K562 (cell line): ENCODE measurements at regions not wholly inside any gene's neighbourhood (a gene's known extent, or its start where the extent isn't known, plus 50 kb on each side); places are given as distances from the start of the nearest gene placed in this dataset.

ENCODE experiments used
- ATAC-seq: fragments of 200-7000 bp; cut with Tn5 transposase; 3 replicates; pipeline ENCODE4 v1.9.1; 2020; ENCODE audit warnings: moderate library complexity
- BruUV-seq: library from RNA; stranded (reverse); fragments of 400-500 nt; replicated peaks from 2 replicates; lab custom pipeline; 2021; lab: Mats Ljungman, UMichigan
- CTCF ChIA-PET: fragments of 300-600 bp; formaldehyde crosslinking; extraction: SDS; loops from one replicate; lab custom pipeline; 2021; ENCODE audit warnings: low intra/inter-chr PET ratio; lab: Yijun Ruan, JAX
- POLR2A ChIA-PET: fragments of 300-600, 350-650 bp; sonication (Branson Sonifier 250); formaldehyde crosslinking; extraction: SDS; loops from one replicate; lab custom pipeline; 2021; ENCODE audit warnings: antibody characterized with exemption, inconsistent platforms; lab: Yijun Ruan, JAX
- DNase-seq, 4 experiments: peaks; one replicate each; pipeline versions ENCODE4 v3.0.0 to v3.0.0-alpha.2; 2011 to 2018; ENCODE audit warnings: low spot score in 3 of 4, mixed read lengths in 3 of 4; ENCODE audit errors: extremely low read depth in 1 of 4
- FAIRE-seq: peaks from 2 replicates; lab custom pipeline; 2011; peaks lifted over from hg19 to GRCh38; lab: Jason Lieb, UNC
- H2AFZ ChIP-seq: 2 replicates; pipeline ENCODE4 v1.6.0; 2011; ENCODE audit warnings: low read depth, low read length, control low read depth, inconsistent platforms
- H3K27ac ChIP-seq: fragments of 200-600 bp; 3 replicates; pipeline ENCODE4 v1.8.0; 2011; ENCODE audit warnings: low read depth, mild to moderate bottlenecking, control low read depth, inconsistent platforms, low read length, moderate library complexity, mixed read lengths; ENCODE audit errors: extremely low read depth
- H3K27me3 ChIP-seq, 2 experiments: fragments of 300-600 bp in 1 of 2; 2 replicates in 1 of 2; 3 replicates in 1 of 2; pipeline versions ENCODE4 v1.6.0 to v1.8.0; 2011; ENCODE audit warnings: inconsistent platforms in 2 of 2, low read length in 2 of 2, mild to moderate bottlenecking in 1 of 2, mixed read lengths in 1 of 2, moderate library complexity in 1 of 2; ENCODE audit not compliant: control insufficient read depth in 2 of 2, insufficient read depth in 2 of 2
- H3K36me3 ChIP-seq: fragments of 300-600 bp; 3 replicates; pipeline ENCODE4 v1.8.0; 2011; ENCODE audit warnings: mild to moderate bottlenecking, low read length, inconsistent platforms; ENCODE audit not compliant: control insufficient read depth, insufficient read depth
- H3K4me1 ChIP-seq, 2 experiments: fragments of 200-600 bp in 1 of 2; replicated peaks in 1 of 2; 2 replicates in 1 of 2; 3 replicates in 1 of 2; pipeline versions ENCODE4 v1.5.1 to v1.8.0; 2011; ENCODE audit warnings: inconsistent platforms in 2 of 2, low read length in 2 of 2, mild to moderate bottlenecking in 1 of 2, mixed read lengths in 1 of 2, moderate library complexity in 1 of 2; ENCODE audit not compliant: control insufficient read depth in 2 of 2, insufficient read depth in 2 of 2
- H3K4me2 ChIP-seq: 2 replicates; pipeline ENCODE4 v1.6.1; 2011; ENCODE audit warnings: low read length, control low read depth, inconsistent platforms, mixed read lengths; ENCODE audit not compliant: insufficient read depth
- H3K4me3 ChIP-seq: fragments of 200-600 bp; sonication (generic), shearing (Covaris generic); 2 replicates; pipeline ENCODE4 v1.5.1; 2016; ENCODE audit warnings: control low read depth, inconsistent platforms
- H3K79me2 ChIP-seq: fragments of 200-600 bp; 3 replicates; pipeline ENCODE4 v1.8.0; 2011; ENCODE audit warnings: low read length, inconsistent platforms; ENCODE audit not compliant: control insufficient read depth, insufficient read depth
- H3K9ac ChIP-seq, 2 experiments: 2 replicates each; pipeline versions ENCODE4 v1.6.0 to v1.6.1; 2011; ENCODE audit warnings: low read depth in 2 of 2, low read length in 2 of 2, control low read depth in 1 of 2, inconsistent platforms in 1 of 2, mild to moderate bottlenecking in 1 of 2, mixed read lengths in 1 of 2; ENCODE audit not compliant: insufficient read depth in 1 of 2
- H3K9me1 ChIP-seq: one replicate; pipeline ENCODE4 v1.6.0; 2011; ENCODE audit warnings: inconsistent platforms, mild to moderate bottlenecking, low read length, moderate library complexity; ENCODE audit not compliant: control insufficient read depth, insufficient read depth
- H3K9me3 ChIP-seq: replicated peaks from 2 replicates; pipeline ENCODE4 v1.5.1; 2011; ENCODE audit warnings: low read depth, low read length, inconsistent platforms; ENCODE audit not compliant: control insufficient read depth, insufficient read depth
- H4K20me1 ChIP-seq: replicated peaks from 2 replicates; pipeline ENCODE4 v1.6.1; 2011; ENCODE audit warnings: low read length, inconsistent platforms, mixed read lengths; ENCODE audit not compliant: control insufficient read depth, insufficient read depth
- ATF3 ChIP-seq, 2 experiments: fragments of 450-650 bp in 1 of 2; sonication (generic) in 1 of 2; formaldehyde crosslinking in 1 of 2; IDR thresholded peaks in 1 of 2; conservative IDR thresholded peaks in 1 of 2; 2 replicates each; pipeline versions ENCODE4 v1.6.1 to v1.8.1; 2016 to 2023; ENCODE audit warnings: mild to moderate bottlenecking in 2 of 2, moderate library complexity in 2 of 2, inconsistent platforms in 1 of 2, missing genetic modification reagents in 1 of 2
- ATF7 ChIP-seq: fragments of 450-650 bp; IDR thresholded peaks from 2 replicates; pipeline ENCODE4 v1.7.1; 2014; ENCODE audit warnings: mild to moderate bottlenecking, moderate library complexity
- CXXC5 ChIP-seq: fragments of 250-450 bp; sonication (Bioruptor Pico); IDR thresholded peaks from 2 replicates; pipeline ENCODE4 v1.8.0; 2022; ENCODE audit warnings: inconsistent platforms, mild to moderate bottlenecking, moderate library complexity
- SMAD4 ChIP-seq: fragments of 250-450 bp; sonication (Bioruptor Pico); conservative IDR thresholded peaks from 2 replicates; pipeline ENCODE4 v1.8.0; 2021; ENCODE audit warnings: inconsistent platforms, mild to moderate bottlenecking, moderate library complexity
- USF2 ChIP-seq: sonication (generic); formaldehyde crosslinking; IDR thresholded peaks from 2 replicates; pipeline ENCODE4 v1.5.0; 2020; ENCODE audit warnings: missing genetic modification reagents
- ZFP30 ChIP-seq: fragments of 250-450 bp; sonication (Bioruptor Pico); IDR thresholded peaks from 2 replicates; pipeline ENCODE4 v1.8.0; 2022; ENCODE audit warnings: moderate library complexity, mild to moderate bottlenecking, inconsistent platforms, borderline replicate concordance
- ZNF764 ChIP-seq: fragments of 250-450 bp; sonication (Bioruptor Pico); IDR thresholded peaks from 2 replicates; pipeline ENCODE4 v1.4.0; 2020; ENCODE audit warnings: low read depth, mild to moderate bottlenecking, moderate library complexity
- WGBS: fragments of 100-300 bp; shearing (Covaris generic); methylation state at CpG from one replicate; pipeline ENCODE4 v1.1.6; 2016; ENCODE audit warnings: low coverage, mixed read lengths; ENCODE audit not compliant: insufficient coverage; ENCODE audit errors: missing lambda C conversion rate; 5-methylcytosine and 5-hydroxymethylcytosine counted together
- in situ Hi-C: fragments of 300-500 bp; cut with MboI; formaldehyde crosslinking; loops from 4 replicates; pipeline ENCODE4 v1.15.0; 2018; ENCODE audit warnings: inconsistent platforms, mixed read lengths
- intact Hi-C: fragments of 100-400 bp; cut with micrococcal nuclease; formaldehyde crosslinking; loops from 2 replicates; pipeline ENCODE4 v1.14.2; 2022

GRCh38 chr21:38897532-38898421 lies 92.0 kb downstream of the ETS2 start:
- BruUV-seq, result no TSS peak
- ChIA-PET POLR2A (no interaction called here), CTCF (no interaction called here)
- H4K20me1 ChIP-seq, result no peaks in the 10 kb centered on the region
- in situ Hi-C loops, result no loop called here
- no peaks in the 10 kb centered on the region for H3K79me2 ChIP-seq
- no peaks in the 10 kb centered on the region for H3K36me3 ChIP-seq
- no peak overlapping the region for H2AFZ ChIP-seq
- DNase-seq (no peak), ATAC-seq (no peak), FAIRE-seq (no peak)
- WGBS, result under 1% methylated on average over 6 of the region's 6 CpGs
- no peak overlapping the region for H3K4me2 ChIP-seq
- intact Hi-C loops, result no loop called here
- peaks cover under 1 to 1% of the 10 kb centered on the region in 2 experiments; a peak in 2 of 5 replicates for H3K27me3 ChIP-seq
- no peak overlapping the region for H3K4me3 ChIP-seq
- H3K27ac ChIP-seq, result no peak overlapping the region
- TF ChIP-seq ZNF764 (CRISPR knock-in tag), result no peak
- TF ChIP-seq ATF7, result 0 out of 2 replicates have a peak, but pooled peaks have one; percentile 30
- TF ChIP-seq USF2 (CRISPR knock-in tag), result no peak
- TF ChIP-seq ZFP30 (CRISPR knock-in tag), result no peak
- peak; percentile 52; the same call in 1 of the 2 replicates for TF ChIP-seq ATF3 (IDR thresholded peaks at IDR 0.05)
- TF ChIP-seq ATF3 (CRISPR knock-in tag; conservative IDR thresholded peaks at IDR 0.05), result no peak
- TF ChIP-seq SMAD4 (CRISPR knock-in tag), result no peak
- TF ChIP-seq CXXC5 (CRISPR knock-in tag), result no peak
- no peaks in the 10 kb centered on the region for H3K4me1 ChIP-seq
- no peak overlapping the region for H3K9ac ChIP-seq
- H3K9me1 ChIP-seq, result no peaks in the 10 kb centered on the region
- no peaks in the 10 kb centered on the region for H3K9me3 ChIP-seq
